HCT116 (cell line): ENCODE measurements at regions not wholly inside any gene's neighbourhood (a gene's known extent, or its start where the extent isn't known, plus 50 kb on each side); places are given as distances from the start of the nearest gene placed in this dataset.

Source experiments
- ATAC-seq: fragments of 200-7000 bp; cut with Tn5 transposase; 2 replicates; pipeline ENCODE4 v1.9.1; 2020; ENCODE audit warnings: mild to moderate bottlenecking, moderate library complexity
- BruUV-seq: library from RNA; stranded (reverse); fragments of 400-500 nt; replicated peaks from 2 replicates; lab custom pipeline; 2021; lab: Mats Ljungman, UMichigan
- CTCF ChIA-PET: fragments of 300-600 bp; sonication (Branson Sonifier 250); formaldehyde crosslinking; loops from one replicate; lab custom pipeline; 2021; ENCODE audit warnings: antibody characterized with exemption; lab: Charles Lee
- POLR2A ChIA-PET: fragments of 300-600, 350-600 bp; sonication (Branson Sonifier 250); formaldehyde crosslinking; loops from one replicate; lab custom pipeline; 2021; ENCODE audit warnings: antibody characterized with exemption; lab: Charles Lee
- RAD21 ChIA-PET, 2 experiments: fragments of 300-600 bp; sonication (Branson Sonifier 250); formaldehyde crosslinking; loops; one replicate each; lab custom pipeline; 2023; ENCODE audit warnings: low total read pairs in 2 of 2; ENCODE audit not compliant: uncharacterized antibody in 2 of 2, unreplicated experiment in 2 of 2, low non-redundant PET in 1 of 2; lab: Charles Lee
- DNase-seq: peaks from one replicate; pipeline ENCODE4 v3.0.0-alpha.2; 2010; ENCODE audit warnings: low read depth, low spot score
- H2AFZ ChIP-seq: fragments of 200-600 bp; shearing (Covaris generic), sonication (generic); 2 replicates; pipeline ENCODE4 v1.6.1; 2017; ENCODE audit warnings: low read depth, mixed run types, mixed read lengths, antibody characterized with exemption, low read length; ENCODE audit not compliant: poor library complexity, severe bottlenecking
- H3K27ac ChIP-seq: 2 replicates; pipeline ENCODE4 v1.5.1; 2012; ENCODE audit warnings: low read depth, low read length
- H3K27me3 ChIP-seq: fragments of 200-600 bp; sonication (generic); 2 replicates; pipeline ENCODE4 v1.6.1; 2016; ENCODE audit warnings: mixed run types, low read length, mixed read lengths; ENCODE audit not compliant: insufficient read depth
- H3K36me3 ChIP-seq, 2 experiments: fragments of 200-500 bp in 1 of 2; fragments of 200-600 bp in 1 of 2; sonication (Bioruptor generic) in 1 of 2; sonication (generic) in 1 of 2; 2 replicates each; pipeline versions ENCODE4 v1.5.1 to v1.6.1; 2014 to 2016; ENCODE audit warnings: low read length in 2 of 2, inconsistent platforms in 1 of 2, mixed read lengths in 1 of 2, mixed run types in 1 of 2; ENCODE audit not compliant: insufficient read depth in 2 of 2, control insufficient read depth in 1 of 2
- H3K4me1 ChIP-seq, 2 experiments: fragments of 200-600 bp in 1 of 2; sonication (generic) in 1 of 2; 2 replicates each; pipeline versions ENCODE4 v1.5.1 to v1.6.1; 2012 to 2017; ENCODE audit warnings: low read length in 2 of 2, inconsistent platforms in 1 of 2, mild to moderate bottlenecking in 1 of 2, mixed read lengths in 1 of 2, mixed run types in 1 of 2, moderate library complexity in 1 of 2; ENCODE audit not compliant: insufficient read depth in 2 of 2, control insufficient read depth in 1 of 2
- H3K4me2 ChIP-seq: fragments of 200-600 bp; sonication (generic); 2 replicates; pipeline ENCODE4 v1.6.1; 2017; ENCODE audit warnings: mixed run types, low read length, mixed read lengths
- H3K4me3 ChIP-seq, 2 experiments: fragments of 200-600 bp in 1 of 2; sonication (generic) in 1 of 2; replicated peaks in 1 of 2; 2 replicates each; pipeline ENCODE4 v1.5.1; 2011 to 2016; ENCODE audit warnings: low read length in 2 of 2, control low read depth in 1 of 2, low read depth in 1 of 2, mild to moderate bottlenecking in 1 of 2, mixed read lengths in 1 of 2, mixed run types in 1 of 2
- H3K79me2 ChIP-seq: fragments of 200-600 bp; sonication (generic); 2 replicates; pipeline ENCODE4 v1.6.1; 2017; ENCODE audit warnings: mild to moderate bottlenecking, mixed run types, low read length, moderate library complexity, mixed read lengths; ENCODE audit not compliant: insufficient read depth
- H3K9ac ChIP-seq: fragments of 200-600 bp; sonication (generic); 2 replicates; pipeline ENCODE4 v1.6.1; 2016; ENCODE audit warnings: low read length, mixed read lengths
- H3K9me2 ChIP-seq: fragments of 200-600 bp; sonication (generic), shearing (Covaris generic); 2 replicates; pipeline ENCODE4 v1.6.1; 2017; ENCODE audit warnings: mixed run types, mild to moderate bottlenecking, moderate library complexity; ENCODE audit not compliant: insufficient read depth
- H3K9me3 ChIP-seq, 2 experiments: fragments of 200-500 bp in 1 of 2; fragments of 200-600 bp in 1 of 2; sonication (Bioruptor generic) in 1 of 2; sonication (generic) in 1 of 2; 2 replicates each; pipeline ENCODE4 v1.6.1; 2014 to 2017; ENCODE audit warnings: low read length in 2 of 2, mixed read lengths in 2 of 2, inconsistent platforms in 1 of 2, low read depth in 1 of 2, mild to moderate bottlenecking in 1 of 2, mixed run types in 1 of 2, moderate library complexity in 1 of 2; ENCODE audit not compliant: control insufficient read depth in 1 of 2, insufficient read depth in 1 of 2
- H4K20me1 ChIP-seq: fragments of 200-600 bp; sonication (generic), shearing (Covaris generic); 2 replicates; pipeline ENCODE4 v1.6.1; 2017; ENCODE audit warnings: mixed run types, mild to moderate bottlenecking, moderate library complexity; ENCODE audit not compliant: insufficient read depth
- CBX3 ChIP-seq: IDR thresholded peaks from 2 replicates; pipeline ENCODE4 v1.6.1; 2012; ENCODE audit warnings: low read depth
- CEBPB ChIP-seq: IDR thresholded peaks from 2 replicates; pipeline ENCODE4 v1.6.1; 2012; ENCODE audit warnings: low read depth
- FOSL1 ChIP-seq: IDR thresholded peaks from 2 replicates; pipeline ENCODE4 v1.6.1; 2012; ENCODE audit warnings: low read depth
- POLR2AphosphoS5 ChIP-seq: IDR thresholded peaks from 2 replicates; pipeline ENCODE4 v1.6.1; 2011; ENCODE audit warnings: mild to moderate bottlenecking, low read depth, low read length, moderate library complexity
- SP1 ChIP-seq: IDR thresholded peaks from 2 replicates; pipeline ENCODE4 v1.6.1; 2012; ENCODE audit warnings: low read depth
- SRF ChIP-seq: IDR thresholded peaks from 2 replicates; pipeline ENCODE4 v1.6.1; 2012; ENCODE audit warnings: low read depth
- ZFX ChIP-seq: fragments of 450-650 bp; IDR thresholded peaks from 2 replicates; pipeline ENCODE4 v1.6.1; 2017
- ZNF274 ChIP-seq: fragments of 200-500 bp; sonication (Bioruptor generic); IDR thresholded peaks from 2 replicates; pipeline ENCODE4 v1.6.1; 2014; ENCODE audit warnings: mild to moderate bottlenecking, low read depth, low read length, inconsistent platforms
- intact Hi-C: fragments of 100-400 bp; cut with micrococcal nuclease; formaldehyde crosslinking; loops from 2 replicates; pipeline ENCODE4 v1.10.0; 2022
- TF ChIP-seq, protein P1 (sequence below): IDR thresholded peaks from 2 replicates; pipeline ENCODE4 v1.6.1; 2011; ENCODE audit warnings: mild to moderate bottlenecking, low read length, moderate library complexity; ENCODE audit not compliant: insufficient replicate concordance; ENCODE audit errors: extremely low read depth

DNA sequence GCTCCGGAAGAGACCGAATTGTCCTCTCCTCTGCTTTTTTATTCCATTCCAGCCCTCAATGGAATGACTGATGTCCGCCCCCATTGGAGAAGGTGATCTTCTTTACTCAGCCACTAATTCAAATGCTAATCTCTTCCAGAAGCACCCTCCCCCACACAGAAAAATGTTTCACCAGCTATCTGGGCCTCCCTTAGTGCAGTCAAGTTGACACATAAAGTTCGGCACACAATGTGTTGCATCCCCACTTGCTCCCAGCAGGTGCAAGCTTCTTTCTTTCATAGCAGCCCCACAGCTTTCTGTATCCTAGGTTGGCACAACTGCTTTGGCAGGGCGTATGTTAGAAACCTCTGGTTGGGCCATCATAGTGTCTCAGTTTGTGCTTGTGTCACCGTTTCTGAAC, 73.3 kb upstream of the TLR3 start:
- DNase-seq (no peak), ATAC-seq (no peak)
- no peak overlapping the region for H3K4me2 ChIP-seq
- no peaks in the 10 kb centered on the region for H3K27me3 ChIP-seq
- no TSS peak for BruUV-seq
- ChIA-PET RAD21 (no interaction called here), CTCF (no interaction called here), POLR2A (no interaction called here)
- no peaks in the 10 kb centered on the region for H3K4me1 ChIP-seq
- no peaks in the 10 kb centered on the region for H4K20me1 ChIP-seq
- no peaks in the 10 kb centered on the region for H3K9me2 ChIP-seq
- no peak overlapping the region for H2AFZ ChIP-seq
- no peaks in the 10 kb centered on the region for H3K79me2 ChIP-seq
- no peak overlapping the region for H3K27ac ChIP-seq
- H3K36me3 ChIP-seq, result no peaks in the 10 kb centered on the region
- TF ChIP-seq, protein P1, sequence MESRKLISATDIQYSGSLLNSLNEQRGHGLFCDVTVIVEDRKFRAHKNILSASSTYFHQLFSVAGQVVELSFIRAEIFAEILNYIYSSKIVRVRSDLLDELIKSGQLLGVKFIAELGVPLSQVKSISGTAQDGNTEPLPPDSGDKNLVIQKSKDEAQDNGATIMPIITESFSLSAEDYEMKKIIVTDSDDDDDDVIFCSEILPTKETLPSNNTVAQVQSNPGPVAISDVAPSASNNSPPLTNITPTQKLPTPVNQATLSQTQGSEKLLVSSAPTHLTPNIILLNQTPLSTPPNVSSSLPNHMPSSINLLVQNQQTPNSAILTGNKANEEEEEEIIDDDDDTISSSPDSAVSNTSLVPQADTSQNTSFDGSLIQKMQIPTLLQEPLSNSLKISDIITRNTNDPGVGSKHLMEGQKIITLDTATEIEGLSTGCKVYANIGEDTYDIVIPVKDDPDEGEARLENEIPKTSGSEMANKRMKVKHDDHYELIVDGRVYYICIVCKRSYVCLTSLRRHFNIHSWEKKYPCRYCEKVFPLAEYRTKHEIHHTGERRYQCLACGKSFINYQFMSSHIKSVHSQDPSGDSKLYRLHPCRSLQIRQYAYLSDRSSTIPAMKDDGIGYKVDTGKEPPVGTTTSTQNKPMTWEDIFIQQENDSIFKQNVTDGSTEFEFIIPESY, result no peak
- TF ChIP-seq ZFX, result no peak
- no peak for TF ChIP-seq ZNF274
- TF ChIP-seq POLR2AphosphoS5, result no peak
- no peak for TF ChIP-seq CEBPB
- H3K9ac ChIP-seq, result no peak overlapping the region
- intact Hi-C loops, result no loop called here
- H3K4me3 ChIP-seq, result no peak overlapping the region
- H3K9me3 ChIP-seq, result no peaks in the 10 kb centered on the region

DNA sequence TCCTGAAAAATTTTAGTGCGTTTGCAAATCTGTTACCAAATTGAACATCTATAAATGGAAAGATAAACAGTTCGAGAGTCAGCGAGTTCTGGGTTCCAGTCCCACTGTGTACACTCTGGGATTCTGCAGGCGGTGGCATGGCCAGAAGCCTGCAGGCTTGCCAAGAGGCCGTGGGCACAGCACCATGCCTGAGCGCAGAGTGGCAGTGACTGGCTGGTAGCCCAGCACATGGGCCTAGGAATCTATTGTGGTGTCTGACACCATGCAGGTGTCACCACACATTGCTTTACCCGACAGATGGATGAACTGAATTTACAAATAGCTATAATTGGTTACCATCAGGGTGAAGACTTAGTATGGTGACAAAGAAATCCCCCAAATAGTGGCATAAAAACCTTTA, 71.7 kb upstream of the TLR3 start:
- POLR2A ChIA-PET, result no interaction called here
- no peaks in the 10 kb centered on the region for H3K9me2 ChIP-seq
- no peak overlapping the region for H3K4me3 ChIP-seq
- CTCF ChIA-PET, result no interaction called here
- intact Hi-C loops, result no loop called here
- H3K4me1 ChIP-seq, result no peaks in the 10 kb centered on the region
- DNase-seq (no peak), ATAC-seq (no peak)
- no peaks in the 10 kb centered on the region for H4K20me1 ChIP-seq
- H3K27ac ChIP-seq, result no peak overlapping the region
- no peak for TF ChIP-seq FOSL1
- no peak for TF ChIP-seq CBX3
- TF ChIP-seq SRF, result no peak
- TF ChIP-seq SP1, result no peak
- no peaks in the 10 kb centered on the region for H3K27me3 ChIP-seq
- no peak overlapping the region for H3K9ac ChIP-seq
- no peaks in the 10 kb centered on the region for H3K79me2 ChIP-seq
- no peaks in the 10 kb centered on the region for H3K36me3 ChIP-seq
- no peak overlapping the region for H3K4me2 ChIP-seq
- H2AFZ ChIP-seq, result no peak overlapping the region
- no peaks in the 10 kb centered on the region for H3K9me3 ChIP-seq
- RAD21 ChIA-PET, result no interaction called here
- no TSS peak for BruUV-seq
